ENCODE measurements at regions not wholly inside any gene's neighbourhood (a gene's known extent, or its start where the extent isn't known, plus 50 kb on each side); places are given as distances from the start of the nearest gene placed in this dataset.

DNA sequence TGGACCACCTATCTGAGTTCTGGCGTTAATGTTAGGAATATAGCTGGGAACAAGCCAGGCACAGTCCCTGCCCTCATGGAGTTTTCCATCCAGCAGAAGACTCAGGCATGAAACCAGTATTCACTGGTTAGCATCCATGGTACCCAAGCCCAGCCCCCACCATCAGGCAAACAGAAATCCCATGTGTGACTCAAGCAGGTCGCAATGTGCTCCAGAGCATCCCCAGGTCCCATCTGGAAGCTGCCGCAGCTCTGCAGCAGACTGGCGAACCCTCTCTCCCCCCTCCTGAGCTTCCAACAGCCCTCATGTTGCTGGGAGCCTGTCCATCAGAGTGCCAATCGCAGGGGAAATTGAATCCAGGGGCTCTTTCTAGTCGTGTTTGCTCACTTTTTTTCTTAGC lies 174.2 kb downstream of the RRAGC start:
- no peaks in the 10 kb centered on the region for H3K36me3 ChIP-seq
- intact Hi-C loops (cut with DNase I; ENCODE audit: low total_unique reads): no loop called here
- DNase-seq (ENCODE audit: low spot score in 2 of 2): no peak
- H3K27me3 ChIP-seq: peaks cover 0 to 27% of the 10 kb centered on the region in 2 donors
- no peaks in the 10 kb centered on the region for H3K9me3 ChIP-seq
- no peak for TF ChIP-seq POLR2AphosphoS5 (IDR thresholded peaks at IDR 0.05)
- no peak for TF ChIP-seq POLR2A (IDR thresholded peaks at IDR 0.05)
- TF ChIP-seq, protein P1, sequence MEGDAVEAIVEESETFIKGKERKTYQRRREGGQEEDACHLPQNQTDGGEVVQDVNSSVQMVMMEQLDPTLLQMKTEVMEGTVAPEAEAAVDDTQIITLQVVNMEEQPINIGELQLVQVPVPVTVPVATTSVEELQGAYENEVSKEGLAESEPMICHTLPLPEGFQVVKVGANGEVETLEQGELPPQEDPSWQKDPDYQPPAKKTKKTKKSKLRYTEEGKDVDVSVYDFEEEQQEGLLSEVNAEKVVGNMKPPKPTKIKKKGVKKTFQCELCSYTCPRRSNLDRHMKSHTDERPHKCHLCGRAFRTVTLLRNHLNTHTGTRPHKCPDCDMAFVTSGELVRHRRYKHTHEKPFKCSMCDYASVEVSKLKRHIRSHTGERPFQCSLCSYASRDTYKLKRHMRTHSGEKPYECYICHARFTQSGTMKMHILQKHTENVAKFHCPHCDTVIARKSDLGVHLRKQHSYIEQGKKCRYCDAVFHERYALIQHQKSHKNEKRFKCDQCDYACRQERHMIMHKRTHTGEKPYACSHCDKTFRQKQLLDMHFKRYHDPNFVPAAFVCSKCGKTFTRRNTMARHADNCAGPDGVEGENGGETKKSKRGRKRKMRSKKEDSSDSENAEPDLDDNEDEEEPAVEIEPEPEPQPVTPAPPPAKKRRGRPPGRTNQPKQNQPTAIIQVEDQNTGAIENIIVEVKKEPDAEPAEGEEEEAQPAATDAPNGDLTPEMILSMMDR (IDR thresholded peaks at IDR 0.05): no peak
- no peak overlapping the region for H3K4me3 ChIP-seq
- H3K4me1 ChIP-seq: no peaks in the 10 kb centered on the region
- H3K27ac ChIP-seq: no peak overlapping the region

DNA sequence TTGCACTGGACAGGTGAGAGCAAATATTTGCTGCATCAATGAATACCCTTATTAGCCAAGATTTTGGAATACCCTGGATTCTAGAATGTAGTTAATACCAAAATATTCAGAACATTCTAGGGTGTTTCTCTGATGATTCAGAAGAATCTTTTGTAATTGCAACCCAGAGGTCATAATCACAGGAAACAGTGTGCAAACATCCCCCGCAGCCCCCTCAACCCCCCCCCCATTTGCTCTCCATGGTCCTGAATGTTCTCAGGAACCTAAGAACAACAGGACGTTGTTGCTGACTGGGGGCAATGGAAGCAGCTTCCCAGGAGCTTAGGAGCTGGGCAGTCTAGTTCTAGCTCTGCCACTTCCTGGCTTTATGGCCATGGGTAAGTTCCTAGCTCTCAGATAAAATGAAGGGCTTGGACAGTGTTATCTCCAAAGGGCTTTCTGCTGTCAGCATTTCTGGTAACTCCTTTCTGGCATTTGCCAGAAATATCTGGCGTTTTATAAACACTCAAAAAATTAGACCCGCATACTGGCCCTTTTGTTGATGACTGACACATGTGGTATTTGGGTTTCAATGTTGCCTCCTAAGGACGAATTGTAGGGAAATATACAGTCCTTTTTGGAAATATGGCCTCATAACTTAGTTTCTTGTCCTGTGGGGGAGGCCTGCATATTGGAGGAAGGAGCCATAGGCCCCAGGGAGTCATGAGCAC lies 178.6 kb downstream of the RRAGC start:
- peaks cover 0 to 9% of the 10 kb centered on the region in 2 donors for H3K27me3 ChIP-seq
- no peaks in the 10 kb centered on the region for H3K9me3 ChIP-seq
- intact Hi-C loops (cut with DNase I; ENCODE audit: low total_unique reads): no loop called here
- no peak overlapping the region for H3K4me3 ChIP-seq
- no peak for DNase-seq (ENCODE audit: low spot score in 2 of 2)
- no peak overlapping the region for H3K27ac ChIP-seq
- H3K36me3 ChIP-seq: no peaks in the 10 kb centered on the region
- TF ChIP-seq POLR2AphosphoS5 (IDR thresholded peaks at IDR 0.05) (no peak), POLR2A (IDR thresholded peaks at IDR 0.05) (no peak)
- TF ChIP-seq, protein P1 (IDR thresholded peaks at IDR 0.05): no peak
- H3K4me1 ChIP-seq: no peaks in the 10 kb centered on the region

DNA sequence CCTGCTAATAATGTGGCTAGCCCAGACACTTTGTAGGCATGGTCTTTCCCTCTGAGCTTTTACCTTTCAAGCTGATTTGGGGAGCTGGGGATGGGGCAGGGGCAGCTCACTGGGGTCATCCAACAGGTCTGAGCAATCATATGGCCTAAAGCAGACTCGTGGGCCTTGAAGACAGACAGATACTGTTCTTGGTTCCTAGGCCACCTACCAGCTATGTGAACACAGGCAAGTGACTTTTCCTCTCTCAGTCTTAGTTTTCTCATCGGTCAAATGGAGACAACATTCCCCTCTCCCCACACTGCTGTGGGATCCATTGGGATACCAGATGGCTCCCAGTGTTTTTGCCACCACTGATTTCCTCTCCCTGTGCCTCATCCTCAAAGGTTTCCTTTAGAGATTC lies 181.8 kb downstream of the RRAGC start:
- no peak for TF ChIP-seq POLR2A (IDR thresholded peaks at IDR 0.05)
- Histone ChIP-seq H3K36me3 (no peaks in the 10 kb centered on the region), H3K4me1 (no peaks in the 10 kb centered on the region), H3K27ac (no peak overlapping the region), H3K4me3 (no peak overlapping the region), H3K9me3 (no peaks in the 10 kb centered on the region), H3K27me3 (no peaks in the 10 kb centered on the region)
- DNase-seq (ENCODE audit: low spot score in 2 of 2): no peak
- intact Hi-C loops (cut with DNase I; ENCODE audit: low total_unique reads): no loop called here

DNA sequence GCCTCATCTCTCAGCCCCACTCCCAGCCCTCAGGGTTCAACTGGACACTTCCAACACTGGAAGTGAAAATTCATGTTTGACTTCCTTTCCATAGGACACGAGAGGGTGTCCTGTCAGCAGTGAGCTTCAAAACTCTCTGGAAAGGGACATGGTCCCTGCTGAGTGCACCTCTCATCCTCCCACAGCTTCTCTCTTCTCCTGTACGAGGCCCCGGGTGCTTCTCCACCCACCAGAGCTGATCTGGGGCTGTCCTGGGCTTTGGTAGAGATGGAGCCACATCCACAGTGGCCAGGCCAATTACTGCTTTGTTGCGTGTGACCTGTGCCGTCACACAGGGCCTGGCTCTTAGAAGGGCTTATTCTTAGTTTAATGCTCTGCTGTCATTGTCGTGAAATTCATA lies 182.3 kb downstream of the RRAGC start:
- intact Hi-C loops (cut with DNase I; ENCODE audit: low total_unique reads): no loop called here
- no peak overlapping the region for H3K27ac ChIP-seq
- H3K36me3 ChIP-seq: no peaks in the 10 kb centered on the region
- H3K4me1 ChIP-seq: no peaks in the 10 kb centered on the region
- H3K4me3 ChIP-seq: no peak overlapping the region
- no peak for TF ChIP-seq POLR2A (IDR thresholded peaks at IDR 0.05)
- TF ChIP-seq POLR2AphosphoS5 (IDR thresholded peaks at IDR 0.05): no peak
- TF ChIP-seq, protein P1 (IDR thresholded peaks at IDR 0.05): no peak
- no peaks in the 10 kb centered on the region for H3K27me3 ChIP-seq
- H3K9me3 ChIP-seq: no peaks in the 10 kb centered on the region
- no peak for DNase-seq (ENCODE audit: low spot score in 2 of 2)

DNA sequence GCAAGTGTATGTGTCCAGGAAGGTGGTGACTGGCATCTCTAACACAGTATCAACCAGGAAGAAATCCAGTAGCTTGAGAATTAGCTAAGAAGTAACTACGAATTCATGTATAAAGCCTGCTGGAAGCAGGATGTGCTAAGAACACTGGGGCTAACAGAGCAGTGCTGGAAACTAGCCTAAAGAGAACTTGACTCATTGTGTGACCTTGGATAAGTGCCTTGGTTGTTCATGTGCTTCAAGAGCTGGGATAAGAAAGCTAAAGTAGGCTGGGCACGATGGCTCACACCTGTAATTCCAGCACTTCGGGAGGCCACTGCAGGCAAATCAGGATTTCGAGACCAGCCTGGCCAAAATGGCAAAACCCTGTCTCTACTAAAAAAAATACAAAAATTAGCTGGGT lies 186.9 kb downstream of the RRAGC start:
- no peaks in the 10 kb centered on the region for H3K9me3 ChIP-seq
- H3K27me3 ChIP-seq: no peaks in the 10 kb centered on the region
- intact Hi-C loops (cut with DNase I; ENCODE audit: low total_unique reads): loop anchor here (5.0 kb wide), 1 partner anchor 585 kb away; no protein-coding TSS in a partner anchor
- TF ChIP-seq, protein P1 (IDR thresholded peaks at IDR 0.05): no peak
- TF ChIP-seq POLR2A (IDR thresholded peaks at IDR 0.05): no peak
- no peak for TF ChIP-seq POLR2AphosphoS5 (IDR thresholded peaks at IDR 0.05)
- no peaks in the 10 kb centered on the region for H3K36me3 ChIP-seq
- H3K4me3 ChIP-seq: no peak overlapping the region
- DNase-seq (ENCODE audit: low spot score in 2 of 2): no peak
- no peak overlapping the region for H3K27ac ChIP-seq
- no peaks in the 10 kb centered on the region for H3K4me1 ChIP-seq

Measured in breast epithelium (tissue), 4 donors.